Thyroid gland (tissue), 4 donors: ENCODE measurements at regions not wholly inside any gene's neighbourhood (a gene's known extent, or its start where the extent isn't known, plus 50 kb on each side); places are given as distances from the start of the nearest gene placed in this dataset.

ENCODE experiments used
- CTCF ChIP-seq, 6 experiments: fragments of 200-600 bp in 3 of 6; fragments of 450-650 bp in 3 of 6; sonication (generic) in 3 of 6; IDR thresholded peaks; one replicate each; pipeline ENCODE4 v1.5.1; 2016 to 2019; ENCODE audit warnings: antibody characterized with exemption in 6 of 6, mild to moderate bottlenecking in 2 of 6, inconsistent platforms in 1 of 6, moderate library complexity in 1 of 6
- POLR2A ChIP-seq, 2 donors: fragments of 450-650 bp; IDR thresholded peaks; one replicate each; pipeline ENCODE4 v1.6.1; 2017; ENCODE audit warnings: antibody characterized with exemption in 2 of 2, mild to moderate bottlenecking in 2 of 2, moderate library complexity in 1 of 2

GRCh38 chr9:117511852-117512481, 97.1 kb upstream of the ASTN2 start:
- TF ChIP-seq POLR2A (IDR thresholded peaks at IDR 0.05) = no peak
- no peak for TF ChIP-seq CTCF (IDR thresholded peaks at IDR 0.05)
